ENCODE measurements at regions not wholly inside any gene's neighbourhood (a gene's known extent, or its start where the extent isn't known, plus 50 kb on each side); places are given as distances from the start of the nearest gene placed in this dataset.

DNA sequence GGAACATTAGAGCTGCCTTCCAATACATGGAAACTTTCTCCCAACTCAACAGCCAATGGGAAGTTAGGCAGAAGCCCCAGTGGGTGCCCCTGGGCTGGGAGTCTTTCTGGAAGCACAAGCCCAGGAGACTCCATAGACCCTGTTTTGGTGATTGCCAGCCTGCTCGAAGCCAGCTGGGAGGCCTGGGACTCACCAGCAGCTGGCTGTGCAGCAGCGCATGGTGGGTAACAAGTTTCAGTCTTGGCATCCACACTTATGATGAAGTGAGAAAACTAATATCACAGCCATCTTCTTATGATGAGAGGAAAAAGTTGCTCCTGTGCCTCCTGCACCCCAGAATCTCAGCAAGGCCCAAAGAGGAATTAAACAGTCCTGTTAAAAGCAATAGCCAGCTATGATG is 522.5 kb upstream of the CDH5 start:
- no peak overlapping the region for H3K4me3 ChIP-seq (ENCODE audit: low read depth, low read length)
- no peak for TF ChIP-seq CTCF (IDR thresholded peaks at IDR 0.05; ENCODE audit: borderline replicate concordance, insufficient read depth, low read depth, low read length)

- no peak for TF ChIP-seq CTCF (IDR thresholded peaks at IDR 0.05; ENCODE audit: borderline replicate concordance, insufficient read depth, low read depth, low read length)
- H3K4me3 ChIP-seq (ENCODE audit: low read depth, low read length): no peak overlapping the region
Observed at GRCh38 chr16:65842067-65842466, 524.4 kb upstream of the CDH5 start.

GRCh38 chr16:65838001-65838400 is 528.5 kb upstream of the CDH5 start:
- no peak overlapping the region for H3K4me3 ChIP-seq (ENCODE audit: low read depth, low read length)
- TF ChIP-seq CTCF (IDR thresholded peaks at IDR 0.05; ENCODE audit: borderline replicate concordance, insufficient read depth, low read depth, low read length): no peak

- TF ChIP-seq CTCF (IDR thresholded peaks at IDR 0.05; ENCODE audit: borderline replicate concordance, insufficient read depth, low read depth, low read length): no peak
- no peak overlapping the region for H3K4me3 ChIP-seq (ENCODE audit: low read depth, low read length)
Observed at GRCh38 chr16:65837464-65837863, 529.0 kb upstream of the CDH5 start.

- no peak overlapping the region for H3K4me3 ChIP-seq (ENCODE audit: low read depth, low read length)
- no peak for TF ChIP-seq CTCF (IDR thresholded peaks at IDR 0.05; ENCODE audit: borderline replicate concordance, insufficient read depth, low read depth, low read length)
Observed at GRCh38 chr16:65834688-65835087, 531.8 kb upstream of the CDH5 start.

- H3K4me3 ChIP-seq (ENCODE audit: low read depth, low read length): no peak overlapping the region
- no peak for TF ChIP-seq CTCF (IDR thresholded peaks at IDR 0.05; ENCODE audit: borderline replicate concordance, insufficient read depth, low read depth, low read length)
Observed at GRCh38 chr16:65833171-65833871, 533.2 kb upstream of the CDH5 start.

DNA sequence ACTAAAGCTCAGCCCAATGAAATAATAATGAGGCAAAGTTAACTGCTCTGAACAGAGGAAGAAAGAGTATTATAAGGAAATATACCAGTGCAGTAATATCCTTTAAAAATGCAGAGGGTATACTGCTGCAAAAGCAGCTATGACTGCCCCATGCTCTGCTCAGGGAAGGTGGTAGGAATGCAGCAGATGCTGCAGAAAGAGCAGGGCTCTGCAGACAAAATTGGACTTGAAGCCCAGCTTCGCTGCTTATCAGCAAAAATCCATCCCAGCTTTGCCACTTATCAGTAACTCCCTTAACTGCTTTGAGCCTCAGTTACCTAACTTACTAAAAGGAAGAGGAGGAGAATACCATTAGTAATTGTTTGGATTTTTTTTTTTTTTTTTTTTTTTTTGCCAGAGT is 533.8 kb upstream of the CDH5 start:
- no peak for TF ChIP-seq CTCF (IDR thresholded peaks at IDR 0.05; ENCODE audit: borderline replicate concordance, insufficient read depth, low read depth, low read length)
- H3K4me3 ChIP-seq (ENCODE audit: low read depth, low read length): no peak overlapping the region

Data from GM12875 (cell line).